OCI-LY3 (cell line): ENCODE measurements at regions not wholly inside any gene's neighbourhood (a gene's known extent, or its start where the extent isn't known, plus 50 kb on each side); places are given as distances from the start of the nearest gene placed in this dataset.

Experiments
- CTCF ChIP-seq: fragments of 200-600, 300-600 bp; sonication (generic); IDR thresholded peaks from 2 replicates; pipeline ENCODE4 v1.5.1; 2014; ENCODE audit warnings: antibody characterized with exemption, low read length, low read depth
- EZH2phosphoT487 ChIP-seq: fragments of 200-600 bp; shearing (Covaris generic); IDR thresholded peaks from 2 replicates; pipeline ENCODE4 v1.6.1; 2018; ENCODE audit warnings: antibody characterized with exemption, mixed run types, low read depth

DNA sequence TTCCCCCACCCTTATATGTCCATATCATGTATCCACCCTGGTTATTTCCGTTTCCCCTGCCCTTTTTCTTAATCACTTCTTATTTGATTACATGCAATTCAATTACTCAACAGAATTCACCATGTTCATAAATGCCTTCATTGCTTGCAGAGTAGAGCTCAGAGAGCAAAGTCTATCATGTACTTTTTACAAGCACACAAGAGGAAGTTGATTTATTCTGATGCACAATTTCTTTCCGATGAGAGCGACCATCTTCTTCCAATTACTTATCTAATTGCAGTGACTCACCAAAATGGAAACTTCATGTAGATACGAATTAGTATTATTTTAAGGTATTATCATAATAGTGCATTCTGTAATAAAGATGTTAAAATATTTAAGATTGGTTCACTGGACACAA lies 430.5 kb upstream of the KLF6 start:
- TF ChIP-seq EZH2phosphoT487 (no peak), CTCF (no peak)
